AG20443 (cell line): ENCODE measurements at regions not wholly inside any gene's neighbourhood (a gene's known extent, or its start where the extent isn't known, plus 50 kb on each side); places are given as distances from the start of the nearest gene placed in this dataset.
"Not testable (repeated sequence)": the region's sequence is repeated elsewhere in the genome, so short reads cannot be mapped to it uniquely, and the experiment has no call there.

Experiments
- DNase-seq: peaks from one replicate; pipeline ENCODE4 v3.0.0; 2012; ENCODE audit warnings: low spot score, mixed read lengths

DNA sequence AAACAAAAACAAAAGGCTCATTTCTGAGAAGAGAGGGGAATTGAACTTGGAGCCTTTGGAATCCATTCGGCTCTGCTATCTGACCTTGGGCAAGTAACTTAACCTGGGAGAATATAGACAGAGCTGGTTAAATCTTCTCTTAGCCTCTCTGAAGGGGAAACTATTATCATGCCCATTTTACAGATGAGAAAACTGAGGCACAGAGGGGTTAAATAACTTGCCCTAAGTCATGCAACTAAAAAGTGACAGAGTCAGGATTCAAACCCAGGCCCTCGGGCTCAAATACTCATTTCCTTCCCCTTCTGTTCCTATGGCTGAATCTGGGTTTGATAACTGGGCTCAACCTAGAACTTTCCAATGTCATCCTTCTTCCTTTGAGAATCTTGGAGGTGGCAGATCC lies 291.3 kb upstream of the MSX2 start:
- DNase-seq = no peak

DNA sequence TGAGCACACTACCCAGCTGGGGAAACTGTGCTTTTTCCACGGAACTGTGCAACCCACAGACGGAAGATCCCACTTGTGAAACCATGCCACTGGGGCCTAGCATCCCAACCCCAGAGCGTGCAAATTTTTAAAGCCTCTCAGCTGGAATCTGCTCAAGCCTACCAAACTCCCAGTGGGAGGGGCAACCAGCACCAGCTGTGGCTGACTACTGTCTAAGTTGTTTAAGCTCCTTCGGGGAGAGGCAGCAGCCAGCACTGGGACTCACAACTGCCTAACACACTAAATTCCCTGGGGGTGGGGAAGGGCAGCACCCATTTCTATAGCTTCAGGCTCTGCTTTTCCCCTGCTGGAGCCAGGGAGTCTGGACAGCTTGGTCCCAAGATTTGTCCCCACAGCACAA lies 287.6 kb upstream of the MSX2 start:
- DNase-seq = no peak

DNA sequence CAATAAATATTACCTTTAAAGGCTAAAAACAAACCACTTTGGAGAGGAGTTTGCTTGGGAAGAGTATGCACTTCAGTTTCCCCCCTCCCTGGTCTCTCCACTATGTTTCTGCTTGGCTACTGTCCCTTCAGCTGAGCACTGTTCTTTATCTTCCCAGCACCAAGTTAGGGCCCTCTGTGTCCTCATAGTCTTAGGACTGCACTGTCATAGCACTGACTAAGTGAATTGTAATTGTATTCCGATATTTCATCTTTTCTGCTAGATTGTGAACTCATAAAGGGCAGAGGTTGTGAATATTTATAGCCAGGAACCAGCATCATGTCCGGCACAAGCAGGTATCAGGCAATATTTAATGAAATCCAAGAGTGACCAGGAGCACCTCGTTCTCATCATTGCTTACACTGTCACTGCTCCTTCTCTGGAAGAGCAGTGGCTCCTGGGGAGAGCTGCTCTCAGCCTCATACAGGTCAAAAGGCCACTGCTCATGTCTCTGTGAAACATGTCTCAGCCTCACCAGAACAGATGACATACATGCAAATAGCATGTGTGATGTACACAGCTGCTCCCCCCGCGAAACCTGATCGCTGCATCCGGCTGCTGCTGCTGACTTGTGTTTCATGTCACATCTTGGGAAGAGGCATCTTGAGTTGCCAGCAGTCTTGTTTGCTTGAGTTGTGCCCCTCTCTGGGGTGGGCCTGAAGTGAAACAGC lies 279.7 kb upstream of the MSX2 start:
- DNase-seq = no peak

DNA sequence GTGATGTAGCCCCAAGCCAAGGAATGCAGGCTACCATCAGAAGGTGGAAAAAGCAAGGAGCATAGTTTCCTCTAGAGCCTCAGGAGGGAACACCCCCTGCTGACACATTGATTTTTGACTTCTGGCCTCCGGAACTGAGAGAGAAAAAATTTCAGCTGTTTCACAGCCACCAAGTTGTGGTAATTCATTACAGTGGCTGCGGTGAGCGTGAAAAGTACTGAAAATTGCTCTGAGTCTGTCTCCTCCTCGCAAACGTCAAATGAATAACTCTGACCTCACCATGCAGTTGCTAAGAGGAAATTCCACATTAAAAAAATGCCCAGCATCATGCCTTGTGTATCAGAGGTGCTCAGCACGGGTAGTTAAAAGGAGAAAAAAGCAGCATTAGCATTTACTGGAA lies 277.9 kb upstream of the MSX2 start:
- no peak for DNase-seq

DNA sequence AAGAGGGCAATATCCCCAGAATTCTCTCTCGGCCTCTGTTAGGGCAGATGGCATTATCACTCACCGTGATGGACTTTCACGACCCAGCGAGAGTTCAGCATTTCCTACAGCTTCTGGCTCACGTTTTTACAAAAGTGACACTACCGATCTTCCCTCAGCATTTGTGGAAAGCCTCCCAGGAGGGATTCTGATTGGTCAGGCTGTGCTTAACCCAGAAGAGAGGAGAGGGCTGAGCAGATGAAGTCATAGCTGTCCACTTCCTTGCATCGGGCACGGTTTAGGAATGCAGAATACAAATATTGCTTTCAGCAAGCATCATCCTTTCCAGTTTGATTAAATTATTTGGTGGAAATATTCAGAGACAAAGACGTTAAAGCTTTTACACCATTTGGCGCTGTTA lies 277.4 kb upstream of the MSX2 start:
- no peak for DNase-seq

DNA sequence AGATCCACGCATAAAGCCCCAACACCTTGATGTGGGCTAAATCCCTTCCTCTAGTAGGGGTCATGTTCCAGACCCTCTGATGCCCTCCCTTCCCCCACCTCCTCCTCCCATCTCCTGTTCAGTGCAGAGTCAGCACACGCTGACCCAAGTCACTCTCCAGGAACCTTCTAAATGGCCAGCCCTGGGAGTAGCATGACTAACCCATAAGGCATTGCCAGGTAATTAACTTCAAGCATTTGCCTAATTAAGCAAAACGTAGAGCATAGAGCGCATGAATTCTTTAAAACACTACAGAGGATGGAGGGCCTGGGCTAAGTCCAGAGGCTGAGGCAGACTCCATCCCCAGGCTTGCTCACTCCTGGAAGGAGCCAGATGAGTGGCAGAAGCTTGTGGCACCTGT lies 276.3 kb upstream of the MSX2 start:
- DNase-seq = no peak

DNA sequence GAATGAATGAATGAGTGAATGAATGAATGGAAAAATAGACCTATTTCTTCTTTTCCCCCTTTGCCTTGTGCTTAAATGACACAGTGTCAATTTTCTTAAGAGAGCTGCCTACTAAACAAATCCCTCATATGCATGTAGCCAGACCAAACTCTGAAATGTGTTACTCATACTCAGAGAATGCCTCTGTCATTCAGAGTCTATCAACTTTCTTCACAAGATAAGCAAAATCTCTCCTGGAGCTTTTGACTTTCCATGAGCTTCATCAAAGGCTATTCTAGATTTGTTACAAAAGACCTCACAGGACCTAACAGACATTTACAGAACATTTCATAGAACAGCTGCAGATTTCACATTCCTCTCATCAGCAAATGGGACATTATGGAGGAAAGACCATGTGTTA lies 275.7 kb upstream of the MSX2 start:
- no peak for DNase-seq

DNA sequence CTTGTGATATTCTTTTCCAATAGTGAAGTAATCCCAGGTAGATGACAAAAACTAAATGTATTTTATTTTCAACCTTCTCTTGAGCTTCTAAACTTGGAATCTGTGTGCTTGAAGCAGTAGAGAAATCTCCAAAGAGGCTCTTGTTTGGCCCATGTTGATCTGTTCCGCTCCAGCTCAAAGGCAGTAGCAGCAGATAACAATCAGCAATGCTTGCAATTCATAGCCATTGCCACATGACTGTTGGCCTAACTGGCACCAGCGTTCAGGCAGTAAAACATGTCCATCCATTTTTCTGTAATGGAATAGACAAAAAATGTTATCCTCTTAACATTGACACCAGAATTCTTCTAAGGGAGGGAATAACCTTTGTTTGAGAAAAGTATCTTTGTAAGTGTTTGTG lies 270.7 kb upstream of the MSX2 start:
- peak; percentile 2 for DNase-seq

DNA sequence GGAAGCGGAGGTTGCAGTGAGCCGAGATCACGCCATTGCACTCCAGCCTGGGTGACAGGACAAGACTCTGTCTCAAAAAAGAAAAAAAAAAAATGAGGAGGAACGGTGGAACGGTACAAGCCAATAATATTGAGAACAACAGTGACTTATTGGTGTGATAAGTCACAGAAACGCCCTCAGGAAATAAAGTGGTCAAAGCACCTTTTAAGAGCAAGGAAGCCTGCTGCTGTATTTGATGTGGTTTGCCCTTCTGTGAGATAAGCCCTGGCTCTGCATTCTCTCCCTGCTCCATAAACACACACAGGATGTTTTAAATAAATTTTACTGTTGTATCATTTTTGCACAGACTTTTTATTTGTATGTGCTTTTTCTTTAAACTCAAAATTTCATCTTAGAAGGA lies 269.9 kb upstream of the MSX2 start:
- no peak for DNase-seq

DNA sequence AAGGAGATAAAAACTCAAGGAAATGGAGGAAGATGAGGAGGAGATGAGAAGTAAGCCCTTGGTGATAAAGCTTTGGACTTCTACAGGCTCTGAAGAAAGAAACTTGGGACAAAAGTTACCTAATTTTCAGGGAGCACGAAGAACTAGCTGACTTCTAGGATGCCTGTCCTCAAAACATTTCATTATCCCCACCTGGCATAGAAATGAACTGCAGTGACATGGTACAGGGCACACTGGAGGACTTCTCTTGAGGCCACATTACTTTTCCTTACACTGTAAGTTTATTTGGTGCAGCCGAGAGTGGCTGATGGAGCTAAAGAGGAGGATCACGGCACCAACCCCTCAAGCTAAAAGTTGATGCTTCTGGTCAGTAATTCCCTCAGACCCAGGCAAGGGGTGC lies 269.5 kb upstream of the MSX2 start:
- peak; percentile 1 for DNase-seq

DNA sequence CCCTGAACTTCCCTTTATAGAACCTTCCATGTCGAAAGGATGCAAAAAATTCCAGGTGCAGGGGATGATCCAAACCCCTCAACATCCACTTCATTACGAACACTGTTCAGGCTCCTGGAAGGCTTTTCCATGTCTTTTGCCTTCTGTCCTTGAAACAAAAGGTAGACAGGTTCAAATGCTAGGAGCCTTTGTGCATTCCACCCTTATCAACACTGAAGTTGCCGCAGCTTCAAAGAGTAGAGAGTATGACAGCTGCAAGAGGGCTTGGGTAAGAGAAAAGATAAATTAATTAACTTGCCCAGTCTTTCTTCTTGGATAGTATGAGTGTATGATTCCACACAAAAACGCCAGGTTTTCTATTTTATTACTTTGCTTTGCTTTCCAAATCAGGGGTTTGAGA lies 269.1 kb upstream of the MSX2 start:
- no peak for DNase-seq

DNA sequence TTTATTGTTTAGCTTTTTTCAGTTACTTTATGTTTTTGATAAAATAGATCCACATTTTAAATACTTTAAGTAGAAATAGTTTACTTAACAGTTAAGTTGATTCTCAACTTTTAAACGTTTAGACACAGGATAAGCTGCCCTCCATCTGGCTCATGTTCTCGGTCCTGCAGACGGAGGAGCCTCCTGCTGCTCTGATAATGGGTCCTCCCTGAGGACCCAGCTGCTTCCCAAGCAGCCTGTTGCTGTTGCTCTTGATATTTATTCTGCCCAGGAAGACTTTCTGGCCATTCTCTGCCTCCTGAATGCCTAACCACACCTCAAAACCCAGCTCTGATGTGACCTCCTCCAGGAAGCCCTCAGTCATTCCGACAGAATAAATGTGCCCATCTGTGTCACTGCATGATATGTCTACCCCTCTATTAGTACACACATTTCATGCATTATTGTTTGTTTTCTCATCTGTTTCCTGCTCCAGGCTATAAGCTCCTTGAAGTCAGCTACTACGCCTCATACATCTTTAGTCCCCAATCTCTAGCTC lies 267.2 kb upstream of the MSX2 start:
- no peak for DNase-seq

DNA sequence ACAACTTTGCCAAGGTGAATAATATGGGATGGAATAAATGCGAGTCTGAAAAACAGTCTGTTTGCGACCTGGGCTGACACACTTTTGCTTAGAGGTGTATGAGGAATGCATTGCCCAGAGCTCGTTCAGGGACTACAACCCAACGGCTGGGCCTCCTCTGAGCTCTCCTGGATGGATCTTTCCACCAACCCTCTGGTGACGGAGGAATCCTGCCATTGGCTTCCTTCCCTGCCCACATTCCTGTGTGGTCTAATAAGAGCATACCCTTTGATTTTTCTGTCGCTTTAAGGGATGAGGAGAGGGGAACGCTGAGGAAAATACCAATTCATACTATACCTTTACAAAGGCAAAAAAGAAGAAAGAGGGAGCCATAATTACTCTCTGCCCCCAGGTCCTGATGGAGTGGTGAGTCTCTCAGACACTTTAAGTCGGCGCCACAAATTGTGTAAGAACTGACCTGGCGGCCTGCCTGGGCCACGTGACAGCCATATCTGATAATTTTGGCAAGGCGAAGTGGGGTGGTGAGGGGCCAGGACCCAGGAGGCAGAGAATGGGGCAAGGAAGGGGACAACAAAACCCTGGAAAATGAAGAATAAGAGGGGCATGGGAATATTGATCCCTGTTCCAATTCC lies 265.2 kb upstream of the MSX2 start:
- DNase-seq = no peak

DNA sequence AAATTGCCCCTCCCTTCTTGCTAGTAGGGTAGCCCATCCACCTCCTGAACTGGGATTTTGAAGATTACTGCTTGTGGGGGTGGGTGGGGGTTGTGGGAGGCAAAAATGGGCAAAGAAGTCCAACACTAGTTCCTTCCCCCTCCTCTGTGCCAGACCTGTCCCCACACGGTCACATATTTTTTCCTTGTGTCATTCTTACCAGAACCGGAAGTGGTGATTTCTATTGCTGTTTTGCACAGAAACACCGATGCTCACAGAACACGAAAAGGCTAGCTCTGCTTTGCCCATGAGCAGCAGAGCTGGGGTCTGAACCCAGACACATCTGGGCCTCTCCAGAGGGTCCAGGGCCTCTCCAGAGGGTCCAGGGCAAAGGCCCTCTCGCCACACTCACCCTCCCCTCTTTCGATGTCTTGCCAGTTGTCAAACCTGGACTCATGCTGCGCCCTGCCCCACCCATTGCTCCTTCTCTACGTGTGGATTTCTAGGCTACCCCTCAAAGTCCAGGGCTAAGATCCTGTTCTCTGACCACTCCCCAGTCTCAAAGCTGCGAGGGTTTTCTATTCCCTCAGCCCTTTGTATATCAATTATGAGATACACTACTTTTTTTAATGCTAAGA lies 264.4 kb upstream of the MSX2 start:
- DNase-seq = no peak

DNA sequence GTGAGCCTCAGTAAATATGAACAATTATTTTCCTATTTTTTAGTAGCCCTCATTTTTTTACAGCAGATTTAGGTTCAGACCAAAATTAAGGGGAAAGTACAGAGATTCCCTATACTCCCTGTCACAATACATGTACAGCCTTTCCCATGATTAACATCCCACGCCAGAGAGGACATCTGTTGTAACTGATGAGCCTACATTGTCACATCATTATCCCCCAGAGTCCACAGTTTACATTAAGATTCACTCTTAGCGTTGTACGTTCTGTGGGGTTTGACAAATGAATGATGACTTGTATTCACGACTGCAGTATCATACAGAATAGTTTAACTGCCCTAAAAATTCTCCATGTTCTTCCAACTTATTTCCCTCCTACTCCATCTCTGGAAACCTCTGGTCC lies 262.3 kb upstream of the MSX2 start:
- no peak for DNase-seq

DNA sequence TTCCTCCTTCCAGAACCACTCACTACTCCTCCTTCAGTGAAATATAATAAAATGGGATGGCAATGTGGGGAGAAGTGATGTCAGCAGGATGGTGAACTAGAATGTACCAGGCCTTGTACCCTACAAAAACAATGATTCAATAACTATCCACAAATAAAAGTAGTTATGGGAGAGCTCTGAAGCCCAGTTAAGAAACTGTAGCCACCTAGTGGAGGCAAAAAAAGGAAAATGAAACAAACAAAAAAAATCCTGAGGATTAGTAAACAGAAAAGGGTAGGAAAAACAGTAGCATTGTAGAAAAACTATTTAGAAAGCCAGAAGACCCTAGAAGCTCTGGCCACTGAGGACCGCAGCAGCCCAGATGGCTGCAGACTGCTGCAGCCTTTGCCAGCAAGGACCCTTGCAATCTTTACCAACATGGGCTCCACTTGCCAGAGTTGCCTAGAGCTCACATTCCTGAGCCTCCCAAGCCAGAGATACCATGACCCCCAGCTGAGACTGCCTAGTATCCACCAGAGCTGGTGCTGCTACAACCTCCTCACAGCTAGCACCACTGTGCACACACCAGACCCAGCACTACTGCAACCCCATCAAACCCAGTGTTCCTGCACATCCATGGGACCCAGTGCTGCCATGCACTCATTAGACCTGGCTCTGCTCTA lies 259.7 kb upstream of the MSX2 start:
- no peak for DNase-seq

DNA sequence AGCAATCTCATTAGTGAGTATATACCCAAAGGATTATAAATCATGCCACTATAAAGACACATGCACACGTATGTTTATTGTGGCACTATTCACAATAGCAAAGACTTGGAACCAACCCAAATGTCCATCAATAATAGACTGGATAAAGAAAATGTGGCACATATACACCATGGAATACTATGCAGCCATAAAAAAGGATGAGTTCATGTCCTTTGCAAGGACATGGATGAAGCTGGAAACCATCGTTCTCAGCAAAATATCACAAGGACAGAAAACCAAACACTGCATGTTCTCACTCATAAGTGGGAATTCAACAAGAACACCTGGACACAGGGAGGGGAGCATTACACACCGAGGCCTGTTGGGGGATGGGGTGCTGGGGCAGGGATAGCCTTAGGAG lies 252.9 kb upstream of the MSX2 start:
- DNase-seq = not testable (repeated sequence)

DNA sequence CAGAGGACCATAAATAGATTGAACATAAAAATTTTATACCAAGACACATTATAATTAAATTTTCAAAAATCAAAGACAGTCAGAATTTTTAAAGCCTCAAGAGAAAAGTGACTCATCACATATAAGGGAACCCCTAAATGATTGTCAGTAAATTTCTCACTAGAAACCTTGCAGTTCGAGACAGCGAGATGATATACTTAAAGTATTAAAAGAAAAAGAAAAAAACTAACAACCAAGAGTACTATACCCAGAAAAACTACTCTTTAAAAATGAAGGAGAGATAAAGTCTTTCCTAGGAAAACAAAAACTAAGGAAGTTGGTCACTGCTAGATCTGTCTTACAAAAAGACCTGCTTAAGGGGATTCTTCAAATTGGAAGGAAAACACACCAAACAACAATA lies 251.4 kb upstream of the MSX2 start:
- DNase-seq = no peak

DNA sequence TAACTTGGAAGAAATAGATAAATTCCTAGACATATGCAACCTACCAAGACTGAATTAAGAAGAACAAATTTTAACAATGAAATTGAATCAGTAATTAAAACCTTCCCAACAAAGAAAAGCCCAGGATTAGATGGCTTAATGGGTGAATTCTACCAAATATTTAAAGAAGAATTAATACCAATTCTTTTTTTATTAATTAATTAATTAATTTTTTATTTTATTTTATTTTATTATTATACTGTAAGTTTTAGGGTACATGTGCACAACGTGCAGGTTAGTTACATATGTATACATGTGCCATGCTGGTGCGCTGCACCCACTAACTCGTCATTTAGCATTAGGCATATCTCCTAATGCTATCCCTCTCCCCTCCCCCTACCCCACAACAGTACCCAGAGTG lies 248.4 kb upstream of the MSX2 start:
- DNase-seq = not testable (repeated sequence)

DNA sequence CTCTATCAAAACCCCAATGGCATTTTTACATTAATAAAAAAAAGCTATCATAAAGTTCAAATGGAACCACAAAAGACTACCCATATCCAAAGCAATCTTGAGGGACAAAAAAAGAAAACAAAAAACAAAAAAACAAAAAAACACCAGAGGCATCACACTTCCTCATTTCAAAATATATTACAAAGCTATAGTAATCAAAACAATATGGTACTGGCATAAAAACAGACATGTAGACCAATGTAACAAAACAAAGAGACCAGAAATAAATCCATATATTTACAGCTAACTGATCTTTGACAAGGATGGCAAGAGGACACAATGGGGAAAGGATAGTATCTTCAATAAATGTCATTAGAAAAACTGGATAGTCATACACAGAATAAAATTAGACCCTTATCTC lies 245.1 kb upstream of the MSX2 start:
- no peak for DNase-seq

DNA sequence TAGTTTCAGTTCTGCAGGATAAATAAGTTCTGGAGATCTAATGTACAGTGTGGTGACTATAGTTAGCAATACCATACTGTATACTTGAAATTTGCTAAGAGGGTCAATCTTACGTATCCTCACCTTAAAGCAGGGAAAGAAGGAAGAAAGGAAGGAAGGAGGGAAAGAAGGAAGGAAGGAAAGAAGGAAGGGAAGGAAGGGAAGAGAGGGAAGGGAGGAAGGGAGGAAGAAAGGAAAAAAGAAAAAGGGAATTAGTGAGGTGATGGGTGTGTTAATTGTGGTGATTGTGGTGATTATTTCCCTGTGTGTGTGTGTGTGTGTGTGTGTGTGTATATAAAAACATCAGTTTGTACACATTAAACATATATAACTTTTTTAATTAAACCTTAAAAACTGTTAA lies 242.6 kb upstream of the MSX2 start:
- no peak for DNase-seq

DNA sequence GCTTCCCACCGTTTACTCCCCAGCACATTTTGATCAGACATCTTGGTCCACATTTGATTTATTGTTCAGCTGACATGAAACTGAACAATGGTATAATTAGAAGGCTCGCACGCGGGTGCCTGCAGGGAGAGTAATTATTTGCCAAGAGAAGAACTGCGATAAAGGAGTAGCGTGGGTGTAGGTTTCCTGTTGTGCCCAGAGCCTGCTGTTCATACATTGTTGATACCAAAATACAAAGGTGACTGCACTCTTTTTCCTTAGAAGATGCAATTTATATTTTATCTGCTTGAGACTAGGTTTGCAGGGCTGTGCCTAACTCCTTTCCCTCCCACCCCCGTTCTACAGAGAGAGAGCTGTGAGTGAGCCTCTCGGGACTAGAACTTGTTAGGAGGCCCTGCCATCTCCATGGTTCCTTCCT lies 241.8 kb upstream of the MSX2 start:
- DNase-seq = peak; percentile 2

DNA sequence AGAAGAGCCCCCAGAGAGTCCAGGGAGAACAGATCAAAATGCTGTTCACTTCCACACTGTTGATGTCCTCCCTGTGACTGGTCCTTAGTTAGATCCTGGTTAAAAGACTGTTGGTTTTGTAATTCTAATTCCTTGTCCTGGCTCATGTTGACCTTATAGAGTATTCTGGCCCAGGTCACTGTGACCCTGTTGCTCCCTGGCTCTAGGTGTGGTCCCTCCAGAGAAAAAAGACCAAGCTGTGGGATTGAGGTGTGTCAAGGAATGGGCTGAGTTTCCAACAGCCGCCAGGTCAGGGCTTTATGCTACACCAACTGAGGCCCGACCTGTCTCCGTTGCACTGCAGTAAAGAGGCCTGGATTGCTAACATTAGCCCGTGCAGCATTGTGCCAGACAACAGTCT lies 241.0 kb upstream of the MSX2 start:
- peak; percentile 1 for DNase-seq
